Panc1 (cell line): ENCODE measurements at regions not wholly inside any gene's neighbourhood (a gene's known extent, or its start where the extent isn't known, plus 50 kb on each side); places are given as distances from the start of the nearest gene placed in this dataset.
A peak's percentile ranks its signal among the peaks of the same experiment; 100 is the strongest.

Experiments used
- ATAC-seq: fragments of 200-7000 bp; cut with Tn5 transposase; 2 replicates; pipeline ENCODE4 v1.9.1; 2020; ENCODE audit warnings: mild to moderate bottlenecking, moderate library complexity
- BruUV-seq: library from RNA; stranded (reverse); fragments of 400-500 nt; replicated peaks from 2 replicates; lab custom pipeline; 2021; lab: Mats Ljungman, UMichigan
- CTCF ChIA-PET: fragments of 300-600 bp; sonication (Branson Sonifier 250); formaldehyde crosslinking; loops from one replicate; lab custom pipeline; 2022; ENCODE audit warnings: antibody characterized with exemption; lab: Charles Lee
- POLR2A ChIA-PET: fragments of 300-600 bp; sonication (Branson Sonifier 250); formaldehyde crosslinking; loops from one replicate; lab custom pipeline; 2022; ENCODE audit warnings: antibody characterized with exemption; lab: Charles Lee
- DNase-seq: peaks from one replicate; pipeline ENCODE4 v3.0.0-alpha.2; 2010; ENCODE audit warnings: low read depth, low spot score
- H3K27ac ChIP-seq: 2 replicates; pipeline ENCODE4 v1.5.1; 2011; ENCODE audit warnings: mild to moderate bottlenecking, low read length, inconsistent platforms
- H3K27me3 ChIP-seq: fragments of 200-500 bp; sonication (Bioruptor generic); 2 replicates; pipeline ENCODE4 v1.6.0; 2014; ENCODE audit warnings: low read length, inconsistent platforms; ENCODE audit not compliant: control insufficient read depth, insufficient read depth
- H3K36me3 ChIP-seq: fragments of 200-500 bp; sonication (Bioruptor generic); 2 replicates; pipeline ENCODE4 v1.5.1; 2014; ENCODE audit warnings: inconsistent platforms, mild to moderate bottlenecking, low read length, moderate library complexity; ENCODE audit not compliant: control insufficient read depth, insufficient read depth
- H3K4me1 ChIP-seq: 2 replicates; pipeline ENCODE4 v1.5.1; 2011; ENCODE audit warnings: inconsistent platforms, mild to moderate bottlenecking, low read length, moderate library complexity; ENCODE audit not compliant: control insufficient read depth, insufficient read depth
- H3K4me3 ChIP-seq, 2 experiments: 2 replicates each; pipeline ENCODE4 v1.5.1; 2011 to 2012; ENCODE audit warnings: low read depth in 2 of 2, low read length in 2 of 2, mild to moderate bottlenecking in 2 of 2, inconsistent platforms in 1 of 2, moderate library complexity in 1 of 2
- H3K9me3 ChIP-seq: fragments of 200-500 bp; sonication (Bioruptor generic); 2 replicates; pipeline ENCODE4 v1.5.1; 2014; ENCODE audit warnings: low read depth, mild to moderate bottlenecking, inconsistent platforms, low read length, moderate library complexity; ENCODE audit not compliant: control insufficient read depth, insufficient read depth
- CTCF ChIP-seq: fragments of 450-650 bp; IDR thresholded peaks from 2 replicates; pipeline ENCODE4 v1.5.1; 2017; ENCODE audit warnings: mild to moderate bottlenecking
- POLR2AphosphoS5 ChIP-seq: IDR thresholded peaks from 2 replicates; pipeline ENCODE4 v1.6.1; 2012; ENCODE audit warnings: mild to moderate bottlenecking, low read depth, low read length, moderate library complexity
- SIN3A ChIP-seq: IDR thresholded peaks from 2 replicates; pipeline ENCODE4 v1.6.1; 2012; ENCODE audit warnings: low read depth, mild to moderate bottlenecking, low read length, moderate library complexity, borderline replicate concordance; ENCODE audit not compliant: insufficient read depth
- TCF7L2 ChIP-seq: IDR thresholded peaks from 2 replicates; pipeline ENCODE4 v1.6.1; 2011; ENCODE audit warnings: mild to moderate bottlenecking, low read depth, low read length, inconsistent platforms
- in situ Hi-C: cut with HindIII; loops from 2 replicates; pipeline ENCODE4 v1.10.0; 2016; ENCODE audit warnings: low sequenced_read_pairs, low pct_unique_long_range_greater_than_20kb
- intact Hi-C: fragments of 100-400 bp; cut with micrococcal nuclease; formaldehyde crosslinking; loops from one replicate; pipeline ENCODE4 v1.10.0; 2022; ENCODE audit not compliant: unreplicated experiment
- TF ChIP-seq, protein P1 (sequence below), 2 experiments: IDR thresholded peaks; 2 replicates each; pipeline ENCODE4 v1.6.1; 2011 to 2012; ENCODE audit warnings: low read depth in 2 of 2, control low read depth in 1 of 2, low read length in 1 of 2, mild to moderate bottlenecking in 1 of 2, moderate library complexity in 1 of 2; ENCODE audit not compliant: insufficient read depth in 1 of 2

DNA sequence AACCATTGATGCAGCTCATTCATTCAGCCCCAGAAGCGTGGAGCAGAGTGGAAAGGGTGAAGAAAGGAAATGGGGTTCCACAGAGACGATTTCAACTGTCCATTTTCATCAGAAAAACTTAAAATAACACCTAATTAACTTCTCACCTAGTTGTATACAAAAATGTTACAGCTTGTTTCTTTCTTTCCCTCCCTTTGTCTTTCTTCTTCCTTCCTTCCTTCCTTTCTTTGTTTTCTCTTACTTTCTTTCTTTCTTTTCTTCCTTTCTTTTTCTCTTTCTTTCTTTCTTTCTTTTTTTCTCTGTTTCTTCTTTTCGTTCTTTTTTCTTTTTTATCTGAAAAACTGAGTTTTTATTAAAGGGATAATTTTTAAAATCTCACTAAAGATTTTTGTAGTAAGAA lies 105.9 kb upstream of the GNAI1 start:
- no peaks in the 10 kb centered on the region for H3K9me3 ChIP-seq
- CTCF ChIA-PET = no interaction called here
- peaks cover 5% of the 10 kb centered on the region; the same call in 1 of the 2 replicates for H3K4me1 ChIP-seq
- no TSS peak for BruUV-seq
- no peak overlapping the region; the same call in 1 of the 2 replicates for H3K27ac ChIP-seq
- ATAC-seq (no peak), DNase-seq (no peak)
- TF ChIP-seq, protein P1, sequence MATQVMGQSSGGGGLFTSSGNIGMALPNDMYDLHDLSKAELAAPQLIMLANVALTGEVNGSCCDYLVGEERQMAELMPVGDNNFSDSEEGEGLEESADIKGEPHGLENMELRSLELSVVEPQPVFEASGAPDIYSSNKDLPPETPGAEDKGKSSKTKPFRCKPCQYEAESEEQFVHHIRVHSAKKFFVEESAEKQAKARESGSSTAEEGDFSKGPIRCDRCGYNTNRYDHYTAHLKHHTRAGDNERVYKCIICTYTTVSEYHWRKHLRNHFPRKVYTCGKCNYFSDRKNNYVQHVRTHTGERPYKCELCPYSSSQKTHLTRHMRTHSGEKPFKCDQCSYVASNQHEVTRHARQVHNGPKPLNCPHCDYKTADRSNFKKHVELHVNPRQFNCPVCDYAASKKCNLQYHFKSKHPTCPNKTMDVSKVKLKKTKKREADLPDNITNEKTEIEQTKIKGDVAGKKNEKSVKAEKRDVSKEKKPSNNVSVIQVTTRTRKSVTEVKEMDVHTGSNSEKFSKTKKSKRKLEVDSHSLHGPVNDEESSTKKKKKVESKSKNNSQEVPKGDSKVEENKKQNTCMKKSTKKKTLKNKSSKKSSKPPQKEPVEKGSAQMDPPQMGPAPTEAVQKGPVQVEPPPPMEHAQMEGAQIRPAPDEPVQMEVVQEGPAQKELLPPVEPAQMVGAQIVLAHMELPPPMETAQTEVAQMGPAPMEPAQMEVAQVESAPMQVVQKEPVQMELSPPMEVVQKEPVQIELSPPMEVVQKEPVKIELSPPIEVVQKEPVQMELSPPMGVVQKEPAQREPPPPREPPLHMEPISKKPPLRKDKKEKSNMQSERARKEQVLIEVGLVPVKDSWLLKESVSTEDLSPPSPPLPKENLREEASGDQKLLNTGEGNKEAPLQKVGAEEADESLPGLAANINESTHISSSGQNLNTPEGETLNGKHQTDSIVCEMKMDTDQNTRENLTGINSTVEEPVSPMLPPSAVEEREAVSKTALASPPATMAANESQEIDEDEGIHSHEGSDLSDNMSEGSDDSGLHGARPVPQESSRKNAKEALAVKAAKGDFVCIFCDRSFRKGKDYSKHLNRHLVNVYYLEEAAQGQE (IDR thresholded peaks at IDR 0.05; ENCODE audit: insufficient read depth in 1 of 2, low read depth in 2 of 2, low read length in 1 of 2) = no peak
- in situ Hi-C loops (no loop called here), intact Hi-C loops (no loop called here)
- POLR2A ChIA-PET = interaction anchor here (0.9 kb wide), 1 partner anchor 628 kb away, joined by 3 read pairs; no protein-coding TSS in a partner anchor
- no peak overlapping the region for H3K4me3 ChIP-seq
- H3K27me3 ChIP-seq = no peaks in the 10 kb centered on the region
- no peaks in the 10 kb centered on the region for H3K36me3 ChIP-seq

DNA sequence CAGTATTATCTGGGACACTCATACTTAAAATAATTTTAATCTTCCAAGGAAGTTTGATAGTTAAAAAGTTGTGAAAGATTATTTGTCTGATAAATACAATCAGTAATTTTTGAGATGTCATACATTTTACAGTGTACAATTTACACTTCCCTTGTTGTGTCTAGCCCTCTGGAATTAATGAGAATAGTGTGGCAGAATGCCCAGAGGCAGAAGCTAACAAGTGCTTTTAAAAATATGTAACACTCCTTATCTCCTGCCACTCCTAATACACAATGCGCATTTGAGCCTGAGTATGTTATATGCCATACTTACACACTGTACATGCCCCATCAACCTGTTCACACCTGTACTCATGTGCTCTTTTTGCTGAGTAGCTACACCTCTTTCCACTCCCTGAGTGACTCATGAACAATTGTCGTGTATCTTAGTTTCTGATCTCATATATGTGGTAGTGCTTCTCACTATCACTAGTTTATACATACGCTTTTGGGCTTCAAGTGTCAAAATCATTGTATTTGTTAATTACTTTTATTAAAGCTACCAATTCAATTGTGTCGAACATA lies 106.9 kb upstream of the GNAI1 start:
- H3K9me3 ChIP-seq = no peaks in the 10 kb centered on the region
- ChIA-PET CTCF (no interaction called here), POLR2A (no interaction called here)
- TF ChIP-seq POLR2AphosphoS5 = no peak
- TF ChIP-seq, protein P1 (IDR thresholded peaks at IDR 0.05; ENCODE audit: insufficient read depth in 1 of 2, low read depth in 2 of 2, low read length in 1 of 2) = no peak
- TF ChIP-seq TCF7L2 = no peak
- TF ChIP-seq SIN3A = no peak
- TF ChIP-seq CTCF = no peak
- ATAC-seq (peak; percentile 58; the same call in 1 of the 2 replicates), DNase-seq (no peak)
- H3K4me3 ChIP-seq = no peak overlapping the region
- in situ Hi-C loops (no loop called here), intact Hi-C loops (no loop called here)
- H3K27ac ChIP-seq = no peak overlapping the region
- peaks cover 5% of the 10 kb centered on the region; the same call in 1 of the 2 replicates for H3K4me1 ChIP-seq
- no peaks in the 10 kb centered on the region for H3K27me3 ChIP-seq
- BruUV-seq = no TSS peak
- no peaks in the 10 kb centered on the region for H3K36me3 ChIP-seq
